ENCODE measurements at regions not wholly inside any gene's neighbourhood (a gene's known extent, or its start where the extent isn't known, plus 50 kb on each side); places are given as distances from the start of the nearest gene placed in this dataset.

DNA sequence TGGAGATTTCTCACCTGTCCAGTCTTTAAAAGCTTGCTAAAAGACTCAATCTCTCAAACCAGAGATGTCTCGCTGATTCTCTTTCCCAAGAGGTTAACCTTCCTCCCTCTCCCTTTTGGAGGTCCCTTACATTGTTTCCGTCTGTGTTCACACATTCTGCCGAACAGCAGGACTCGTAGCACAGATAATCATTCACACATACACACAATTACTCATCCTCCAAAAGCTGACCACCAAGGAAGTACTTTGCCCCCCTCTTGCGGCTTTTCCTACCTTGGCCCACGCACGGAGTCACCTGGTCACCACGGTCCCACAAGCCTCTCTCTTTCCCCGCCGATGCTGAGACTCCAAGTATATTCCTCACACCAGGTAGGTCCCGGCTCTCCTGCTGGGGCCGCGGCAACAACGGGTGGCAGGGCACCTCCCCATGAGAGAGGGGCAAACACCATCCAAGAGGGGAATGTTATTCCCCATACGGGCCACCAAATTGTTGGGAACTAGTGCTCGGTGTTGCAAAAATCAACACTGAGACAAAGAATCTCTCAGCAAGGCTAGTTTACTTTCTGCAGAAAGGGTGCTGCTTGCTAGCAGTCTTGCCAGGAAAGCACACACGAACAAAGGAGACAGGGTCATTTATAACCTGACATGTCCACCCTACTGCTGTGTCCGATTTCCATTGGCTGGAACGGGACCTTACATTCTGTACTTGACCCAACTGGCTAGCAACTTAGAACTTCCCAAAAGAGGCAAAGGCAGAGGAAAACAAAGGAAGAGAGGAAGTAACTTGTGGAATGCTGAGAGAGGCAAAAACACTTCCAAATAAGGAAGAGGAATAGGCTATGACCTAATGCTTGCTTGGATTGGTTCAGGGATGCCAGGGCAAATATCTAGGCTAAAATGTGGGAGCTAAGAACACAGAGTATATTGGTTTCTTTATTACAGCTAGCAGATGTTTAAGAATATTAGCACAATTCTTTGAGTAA lies 102.1 kb upstream of the NECTIN3 start:
- Mint-ChIP-seq H3K27ac (no peak overlapping the region), H3K4me3 (no peak overlapping the region)
- H3K9ac ChIP-seq (ENCODE audit: extremely low read depth, low read length, poor library complexity, severe bottlenecking) = no peak overlapping the region

DNA sequence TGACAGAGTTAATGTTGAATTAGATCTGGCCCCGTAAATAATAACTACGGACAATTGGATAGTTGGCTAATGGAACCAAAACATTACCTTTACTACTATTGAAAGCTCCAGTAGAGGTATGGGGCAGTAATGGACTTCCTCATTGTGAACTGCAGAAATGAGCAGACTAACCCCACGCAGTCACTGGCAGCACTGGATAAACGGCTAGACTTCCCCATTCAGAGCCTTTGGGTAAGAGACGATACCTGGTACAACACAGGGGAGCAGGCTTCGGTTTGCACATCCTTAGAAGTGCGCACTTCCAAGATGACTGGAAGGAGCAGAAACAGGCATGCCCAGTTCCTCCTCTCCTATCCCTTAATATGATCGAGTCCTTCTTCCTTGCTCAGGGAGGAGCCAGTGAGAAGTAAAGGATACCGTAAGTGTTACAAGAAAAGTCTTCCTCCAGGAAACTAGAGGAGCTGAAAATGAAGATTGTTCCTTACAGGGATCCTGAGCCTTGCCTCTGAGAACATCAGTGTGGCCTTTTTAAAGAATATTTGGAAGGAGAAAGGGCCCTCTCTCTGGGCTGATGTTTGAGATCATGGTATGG lies 100.5 kb upstream of the NECTIN3 start:
- Mint-ChIP-seq H3K27me3 (ENCODE audit: insufficient read depth) (no peaks in the 10 kb centered on the region), H3K36me3 (ENCODE audit: low read depth) (no peaks in the 10 kb centered on the region), H3K4me3 (no peak overlapping the region), H3K4me1 (no peaks in the 10 kb centered on the region), H3K9me3 (peaks cover 13% of the 10 kb centered on the region), H3K27ac (no peak overlapping the region)
- no peak overlapping the region for H3K9ac ChIP-seq (ENCODE audit: extremely low read depth, low read length, poor library complexity, severe bottlenecking)
- H3K9me3 ChIP-seq (ENCODE audit: control insufficient read depth, low read length) = peaks cover 19% of the 10 kb centered on the region
- no peak for DNase-seq
- H3K4me1 ChIP-seq (ENCODE audit: control insufficient read depth, insufficient read depth, low read length) = no peaks in the 10 kb centered on the region
- TF ChIP-seq CTCF (conservative IDR thresholded peaks at IDR 0.05) = no peak
- H3K27ac ChIP-seq (ENCODE audit: low read depth, low read length) = no peak overlapping the region
- no peaks in the 10 kb centered on the region for H3K27me3 ChIP-seq (ENCODE audit: control insufficient read depth, insufficient read depth, low read length, poor library complexity, severe bottlenecking)
- H3K4me3 ChIP-seq (ENCODE audit: low read length) = no peak overlapping the region
- H3K36me3 ChIP-seq (ENCODE audit: control insufficient read depth, insufficient read depth, low read length) = no peaks in the 10 kb centered on the region
- 95 to 100% methylated on average over 2 to 9 of the region's 9 CpGs for WGBS, 2 experiments (ENCODE audit: insufficient coverage in 1 of 2, insufficient read length in 1 of 2)

More for the DNA sequence above, 102.1 kb upstream of the NECTIN3 start:
- H3K4me1 ChIP-seq (ENCODE audit: control insufficient read depth, insufficient read depth, low read length) = no peaks in the 10 kb centered on the region
- no peak for TF ChIP-seq CTCF (conservative IDR thresholded peaks at IDR 0.05)
- Mint-ChIP-seq H3K27me3 (ENCODE audit: insufficient read depth) (no peaks in the 10 kb centered on the region), H3K36me3 (ENCODE audit: low read depth) (peaks cover 2% of the 10 kb centered on the region), H3K4me1 (no peaks in the 10 kb centered on the region), H3K9me3 (peaks cover 29% of the 10 kb centered on the region)
- H3K27me3 ChIP-seq (ENCODE audit: control insufficient read depth, insufficient read depth, low read length, poor library complexity, severe bottlenecking) = no peaks in the 10 kb centered on the region
- H3K4me3 ChIP-seq (ENCODE audit: low read length) = peak overlapping the region; percentile 11
- no peak for DNase-seq
- 94 to 96% methylated on average over 8 to 19 of the region's 19 CpGs for WGBS, 2 experiments (ENCODE audit: insufficient coverage in 1 of 2, insufficient read length in 1 of 2)
- no peaks in the 10 kb centered on the region for H3K36me3 ChIP-seq (ENCODE audit: control insufficient read depth, insufficient read depth, low read length)
- no peak overlapping the region for H3K27ac ChIP-seq (ENCODE audit: low read depth, low read length)
- peaks cover 35% of the 10 kb centered on the region for H3K9me3 ChIP-seq (ENCODE audit: control insufficient read depth, low read length)

GRCh38 chr3:110973263-110973895 lies 98.2 kb upstream of the NECTIN3 start:
- H3K9me3 ChIP-seq (ENCODE audit: control insufficient read depth, low read length) = peaks cover 18% of the 10 kb centered on the region
- no peak overlapping the region for H3K9ac ChIP-seq (ENCODE audit: extremely low read depth, low read length, poor library complexity, severe bottlenecking)
- peaks cover 13% of the 10 kb centered on the region for H3K9me3 Mint-ChIP-seq
- no peaks in the 10 kb centered on the region for H3K27me3 ChIP-seq (ENCODE audit: control insufficient read depth, insufficient read depth, low read length, poor library complexity, severe bottlenecking)
- no peak for DNase-seq
- H3K36me3 ChIP-seq (ENCODE audit: control insufficient read depth, insufficient read depth, low read length) = no peaks in the 10 kb centered on the region
- no peak overlapping the region for H3K4me3 ChIP-seq (ENCODE audit: low read length)
- H3K27me3 Mint-ChIP-seq (ENCODE audit: insufficient read depth) = no peaks in the 10 kb centered on the region
- H3K4me3 Mint-ChIP-seq = no peak overlapping the region
- H3K27ac ChIP-seq (ENCODE audit: low read depth, low read length) = no peak overlapping the region
- H3K4me1 ChIP-seq (ENCODE audit: control insufficient read depth, insufficient read depth, low read length) = no peaks in the 10 kb centered on the region
- no peaks in the 10 kb centered on the region for H3K36me3 Mint-ChIP-seq (ENCODE audit: low read depth)
- H3K4me1 Mint-ChIP-seq = no peaks in the 10 kb centered on the region
- TF ChIP-seq CTCF (conservative IDR thresholded peaks at IDR 0.05) = no peak
- H3K27ac Mint-ChIP-seq = no peak overlapping the region
- 100% methylated on average over 1 of the region's 2 CpGs; no CpG with 5 or more reads in 1 of the 2 experiments for WGBS, 2 experiments (ENCODE audit: insufficient coverage in 1 of 2, insufficient read length in 1 of 2)

All from endodermal cell (in vitro differentiated cells).